Immature natural killer cell (primary cell): ENCODE measurements at regions not wholly inside any gene's neighbourhood (a gene's known extent, or its start where the extent isn't known, plus 50 kb on each side); places are given as distances from the start of the nearest gene placed in this dataset.
"Not testable (repeated sequence)": the region's sequence is repeated elsewhere in the genome, so short reads cannot be mapped to it uniquely, and the experiment has no call there.

Source experiments
- DNase-seq, 3 donors: peaks; one replicate each; pipeline ENCODE4 v3.0.0; 2022; ENCODE audit warnings: mixed read lengths in 1 of 3
- H3K27ac Mint-ChIP-seq, 6 donors: one replicate each; pipeline ENCODE4 v1.8.0; 2020; ENCODE audit warnings: mixed read lengths in 6 of 6, mild to moderate bottlenecking in 5 of 6, inconsistent platforms in 4 of 6, moderate library complexity in 3 of 6
- H3K27me3 Mint-ChIP-seq, 3 donors: one replicate each; pipeline ENCODE4 v1.8.0; 2020 to 2021; ENCODE audit warnings: low read depth in 3 of 3, mild to moderate bottlenecking in 3 of 3, mixed read lengths in 3 of 3, moderate library complexity in 3 of 3, inconsistent platforms in 1 of 3
- H3K36me3 Mint-ChIP-seq, 3 donors: one replicate each; pipeline ENCODE4 v1.8.0; 2020; ENCODE audit warnings: mixed read lengths in 3 of 3, inconsistent platforms in 2 of 3, mild to moderate bottlenecking in 2 of 3
- H3K4me1 Mint-ChIP-seq, 2 donors: one replicate each; pipeline ENCODE4 v1.8.0; 2020; ENCODE audit warnings: inconsistent platforms in 2 of 2, mild to moderate bottlenecking in 2 of 2, mixed read lengths in 2 of 2, moderate library complexity in 1 of 2
- H3K4me3 Mint-ChIP-seq, 5 donors: one replicate each; pipeline ENCODE4 v1.8.0; 2020; ENCODE audit warnings: mild to moderate bottlenecking in 5 of 5, mixed read lengths in 5 of 5, inconsistent platforms in 3 of 5, moderate library complexity in 3 of 5
- H3K9me3 Mint-ChIP-seq, 6 donors: one replicate each; pipeline ENCODE4 v1.8.0; 2020; ENCODE audit warnings: mild to moderate bottlenecking in 6 of 6, mixed read lengths in 6 of 6, inconsistent platforms in 4 of 6, moderate library complexity in 3 of 6

DNA sequence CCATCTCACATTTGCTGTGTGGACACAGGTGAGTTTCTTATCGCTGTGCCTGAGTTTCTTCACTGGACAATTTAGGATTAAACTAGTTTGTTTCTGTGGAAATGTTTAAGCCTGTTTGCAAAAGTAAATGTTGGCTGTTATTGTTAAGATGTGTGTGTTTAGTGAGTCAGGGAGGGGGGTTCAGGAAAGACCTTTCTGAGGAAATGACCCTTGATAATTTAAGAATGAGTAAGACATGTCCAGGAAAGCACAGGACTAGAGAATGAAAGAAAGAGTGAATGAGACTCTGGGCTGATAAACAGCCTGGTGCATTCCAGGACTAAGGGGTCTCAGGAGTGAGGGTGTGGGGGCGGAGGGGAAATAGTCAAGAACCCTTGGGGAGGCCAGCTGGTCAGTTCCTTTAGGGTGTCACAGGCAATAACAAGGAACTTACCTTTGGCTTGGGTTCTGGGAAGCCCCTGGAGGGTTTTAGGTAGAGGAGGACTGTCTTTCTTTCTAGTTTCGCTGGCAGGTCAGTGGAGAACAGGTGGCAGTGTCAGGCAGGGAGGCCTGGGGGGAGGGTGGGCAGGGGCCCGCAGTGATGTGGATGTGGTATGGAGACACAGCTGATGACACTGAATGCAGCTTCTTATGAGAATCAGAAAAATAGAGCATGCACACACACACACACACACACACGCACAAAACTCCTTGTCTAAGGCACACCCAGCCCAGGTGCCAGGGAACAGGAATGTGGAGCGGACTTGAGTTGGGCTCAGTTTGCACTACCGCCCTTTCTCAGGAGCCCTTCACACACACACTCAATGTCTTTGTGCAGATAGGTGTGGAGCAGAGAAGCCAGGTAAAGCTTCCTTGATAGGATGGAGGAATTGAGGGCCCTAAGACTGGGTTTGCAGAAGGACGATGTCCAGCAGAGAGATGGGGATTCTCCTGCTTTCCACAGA, 1005.5 kb downstream of the VRK1 start:
- Mint-ChIP-seq H3K9me3 (peaks cover 0 to 1% (median 0%) of the 10 kb centered on the region in 6 donors), H3K4me3 (no peak overlapping the region), H3K27me3 (peaks cover 2 to 6% (median 3%) of the 10 kb centered on the region in 3 donors), H3K4me1 (no peaks in the 10 kb centered on the region), H3K27ac (no peak overlapping the region), H3K36me3 (peaks cover 0 to 4% (median 0%) of the 10 kb centered on the region in 3 donors)
- no peak for DNase-seq

DNA sequence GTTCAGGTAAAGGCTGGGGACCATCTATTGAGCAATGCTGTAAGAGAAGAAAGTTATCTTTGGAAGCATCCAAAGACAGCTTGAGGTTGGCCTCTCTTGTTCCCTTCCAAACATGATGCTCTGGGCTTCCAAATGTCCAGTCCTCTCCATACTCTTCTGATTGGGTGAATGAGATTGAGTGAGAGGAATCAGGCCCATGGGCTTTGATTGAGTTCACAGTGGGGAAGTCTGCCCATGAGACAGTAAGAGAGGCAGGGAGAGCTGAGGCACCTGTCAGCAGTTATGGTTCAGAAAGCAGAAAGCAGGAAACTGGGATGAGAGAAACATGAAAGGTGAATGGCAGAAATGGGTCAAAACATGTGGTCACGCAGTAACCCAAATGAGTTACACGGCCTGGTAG, 1006.9 kb downstream of the VRK1 start:
- Mint-ChIP-seq H3K36me3 (peaks cover 0 to 4% (median 0%) of the 10 kb centered on the region in 3 donors), H3K4me1 (no peaks in the 10 kb centered on the region), H3K27me3 (peaks cover 0 to 6% (median 2%) of the 10 kb centered on the region in 3 donors), H3K4me3 (no peak overlapping the region), H3K27ac (no peak overlapping the region), H3K9me3 (peaks cover 0 to 1% (median 0%) of the 10 kb centered on the region in 6 donors)
- no peak for DNase-seq

DNA sequence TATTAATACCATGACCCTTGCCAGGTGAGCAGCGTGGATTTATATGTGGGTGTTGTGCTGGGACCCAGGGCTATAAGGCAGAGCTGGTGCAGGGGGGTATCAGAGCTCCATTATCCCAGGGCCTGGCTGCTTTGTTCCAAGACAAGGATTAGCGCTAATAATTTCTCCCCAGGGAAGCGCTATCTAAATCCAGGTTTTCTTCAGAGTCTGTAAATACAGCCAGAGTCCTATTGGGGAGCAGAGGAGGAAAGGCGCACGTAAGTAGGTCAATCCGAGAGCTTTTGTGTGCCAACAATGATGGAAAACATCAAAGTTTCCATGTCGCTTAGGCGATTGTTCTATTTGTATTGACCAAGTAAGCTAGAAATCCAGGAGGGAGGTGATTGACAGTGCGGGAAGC, 1009.7 kb downstream of the VRK1 start:
- peaks cover 0 to 9% (median 0%) of the 10 kb centered on the region in 3 donors for H3K36me3 Mint-ChIP-seq
- H3K27ac Mint-ChIP-seq: no peak overlapping the region
- peaks cover 0 to 1% (median 0%) of the 10 kb centered on the region in 6 donors for H3K9me3 Mint-ChIP-seq
- DNase-seq: no peak
- H3K4me1 Mint-ChIP-seq: no peaks in the 10 kb centered on the region
- H3K27me3 Mint-ChIP-seq: peaks cover 2 to 5% (median 3%) of the 10 kb centered on the region in 3 donors
- no peak overlapping the region for H3K4me3 Mint-ChIP-seq

DNA sequence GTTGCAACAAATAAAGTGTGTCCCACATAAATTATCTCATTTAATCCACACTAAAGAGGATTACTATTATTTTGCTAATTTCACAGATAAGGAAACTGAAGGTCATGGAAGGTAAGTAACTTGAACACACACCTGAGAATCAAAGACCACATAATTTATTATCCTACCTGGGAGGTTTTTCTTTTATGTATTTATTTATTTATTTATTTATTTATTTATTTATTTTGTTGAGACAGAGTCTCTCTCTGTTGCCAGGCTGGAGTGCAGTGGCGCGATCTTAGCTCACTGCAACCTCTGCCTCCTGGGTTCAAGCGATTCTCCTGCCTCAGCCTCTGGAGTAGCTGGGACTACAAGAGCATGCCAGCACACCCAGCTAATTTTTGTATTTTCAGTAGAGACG, 1011.4 kb downstream of the VRK1 start:
- not testable (repeated sequence) for H3K27me3 Mint-ChIP-seq, H3K4me1 Mint-ChIP-seq, H3K27ac Mint-ChIP-seq, H3K36me3 Mint-ChIP-seq, H3K9me3 Mint-ChIP-seq, H3K4me3 Mint-ChIP-seq, DNase-seq

DNA sequence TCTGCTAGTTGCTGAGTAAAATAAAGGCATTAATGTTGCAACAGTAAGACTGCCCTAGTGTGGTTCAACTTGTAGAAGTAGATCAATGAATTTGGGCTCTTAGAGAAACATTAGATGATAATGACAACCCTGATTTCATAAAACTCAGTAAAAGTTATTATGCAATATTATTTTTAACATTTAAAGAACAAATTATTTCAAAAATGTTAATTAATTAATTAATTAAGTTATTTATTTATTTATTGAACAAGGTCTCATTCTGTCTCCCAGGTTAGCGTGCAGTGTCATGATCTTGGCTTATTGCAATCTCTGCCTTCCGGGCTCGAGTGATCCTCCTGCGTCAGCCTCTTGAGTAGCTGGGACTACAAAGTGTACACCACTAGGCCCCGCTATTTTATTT, 1016.4 kb downstream of the VRK1 start:
- no peak for DNase-seq
- H3K4me3 Mint-ChIP-seq: no peak overlapping the region
- H3K9me3 Mint-ChIP-seq: no peaks in the 10 kb centered on the region
- H3K27ac Mint-ChIP-seq: no peak overlapping the region
- peaks cover 0 to 13% (median 9%) of the 10 kb centered on the region in 3 donors for H3K36me3 Mint-ChIP-seq
- no peaks in the 10 kb centered on the region for H3K4me1 Mint-ChIP-seq
- peaks cover 0 to 5% (median 2%) of the 10 kb centered on the region in 3 donors for H3K27me3 Mint-ChIP-seq

DNA sequence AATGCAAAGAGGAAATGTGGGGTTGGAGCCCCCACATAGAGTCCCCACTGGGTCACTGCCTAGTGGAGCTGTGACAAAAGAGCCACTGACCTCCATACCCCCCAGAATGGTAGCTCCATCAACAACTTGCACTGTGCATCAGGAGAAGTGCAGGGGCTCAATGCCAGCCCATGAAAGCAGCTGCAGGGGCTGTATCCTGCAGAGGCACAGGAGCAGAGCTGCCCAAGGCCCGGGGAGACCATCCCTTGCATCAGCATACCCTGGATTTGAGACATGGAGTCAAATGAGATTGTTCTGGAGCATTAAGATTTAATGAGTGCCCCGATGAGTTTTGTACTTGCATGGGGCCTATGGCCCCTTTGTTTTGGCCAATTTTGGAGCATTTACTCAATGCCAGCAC, 1023.6 kb downstream of the VRK1 start:
- peaks cover 0 to 13% (median 6%) of the 10 kb centered on the region in 6 donors for H3K9me3 Mint-ChIP-seq
- H3K27ac Mint-ChIP-seq: peak overlapping the region in 1 of 6 donors; percentile 12
- H3K4me1 Mint-ChIP-seq: peaks cover 17 to 20% of the 10 kb centered on the region in 2 donors
- H3K27me3 Mint-ChIP-seq: peaks cover 2 to 5% (median 3%) of the 10 kb centered on the region in 3 donors
- no peak for DNase-seq
- H3K36me3 Mint-ChIP-seq: peaks cover 5 to 14% (median 12%) of the 10 kb centered on the region in 3 donors
- no peak overlapping the region for H3K4me3 Mint-ChIP-seq

DNA sequence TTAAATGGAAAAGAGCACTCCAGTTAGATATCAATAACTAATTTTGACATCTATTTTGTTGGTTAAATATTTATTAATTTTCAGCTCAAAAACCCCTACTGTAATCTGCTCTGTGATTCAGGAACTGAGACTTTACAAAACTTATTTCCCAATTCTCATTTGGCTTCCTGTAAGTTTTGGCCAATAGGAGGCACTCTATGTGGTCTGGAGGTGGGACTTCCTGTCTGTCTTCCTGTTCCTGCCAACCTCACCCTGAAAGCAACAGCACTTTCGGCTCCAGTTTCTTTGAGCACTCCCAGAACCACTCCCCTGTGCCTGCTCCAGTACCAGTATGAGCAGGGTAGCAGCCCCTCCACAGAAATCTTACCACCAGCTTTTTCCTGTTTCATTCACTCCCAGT, 1027.0 kb downstream of the VRK1 start:
- H3K27me3 Mint-ChIP-seq: peaks cover 2 to 5% (median 3%) of the 10 kb centered on the region in 3 donors
- DNase-seq: no peak
- peaks cover 0 to 13% (median 6%) of the 10 kb centered on the region in 6 donors for H3K9me3 Mint-ChIP-seq
- H3K4me3 Mint-ChIP-seq: no peak overlapping the region
- no peak overlapping the region for H3K27ac Mint-ChIP-seq
- H3K36me3 Mint-ChIP-seq: peaks cover 5 to 10% (median 10%) of the 10 kb centered on the region in 3 donors
- H3K4me1 Mint-ChIP-seq: peaks cover 17 to 20% of the 10 kb centered on the region in 2 donors

DNA sequence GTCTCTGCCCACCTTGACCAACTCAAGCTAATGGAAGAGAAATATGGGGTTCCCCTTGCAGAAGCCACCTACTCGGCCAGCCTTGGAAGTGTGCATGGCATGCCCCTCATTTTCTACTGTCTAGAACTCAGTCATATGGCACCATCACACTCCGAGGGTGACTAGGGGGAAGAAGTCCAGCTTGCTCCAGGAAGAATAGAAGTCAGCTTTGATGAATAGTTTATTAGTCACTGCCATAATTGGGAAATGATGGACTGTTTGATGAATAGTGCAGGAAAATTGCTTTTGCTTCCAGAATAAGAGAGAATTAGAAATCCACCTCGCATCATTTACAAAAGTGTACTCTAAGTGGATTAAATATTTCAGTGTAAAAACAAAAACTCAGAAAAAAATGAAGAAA, 1030.6 kb downstream of the VRK1 start:
- Mint-ChIP-seq H3K27ac (no peak overlapping the region), H3K27me3 (peaks cover 3 to 6% (median 4%) of the 10 kb centered on the region in 3 donors), H3K4me1 (peaks cover 11 to 13% of the 10 kb centered on the region in 2 donors), H3K9me3 (peaks cover 0 to 13% (median 4%) of the 10 kb centered on the region in 6 donors), H3K36me3 (peaks cover 3 to 5% (median 5%) of the 10 kb centered on the region in 3 donors), H3K4me3 (no peak overlapping the region)
- DNase-seq: no peak

DNA sequence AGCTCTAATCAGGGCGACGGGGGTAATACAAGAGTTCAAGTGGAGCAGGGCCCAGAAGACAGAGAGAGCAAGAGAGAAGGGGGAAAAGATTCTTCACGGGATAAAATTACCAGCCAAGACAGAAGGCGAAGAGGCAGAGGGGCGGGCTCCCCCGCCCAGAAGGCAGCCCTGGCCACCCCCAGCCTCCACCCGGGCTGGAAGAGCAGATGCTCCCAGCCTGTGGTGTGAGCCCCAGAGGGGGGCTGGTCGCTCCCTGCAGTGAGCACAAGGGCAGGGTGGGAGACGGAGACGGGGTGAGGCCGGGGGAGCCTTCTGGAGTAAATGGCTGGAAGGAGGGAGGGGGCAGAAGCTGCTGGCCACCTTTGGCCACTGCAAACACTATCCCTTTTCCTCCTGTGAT, 1035.6 kb downstream of the VRK1 start:
- Mint-ChIP-seq H3K36me3 (peaks cover 0 to 7% (median 0%) of the 10 kb centered on the region in 3 donors), H3K27me3 (peaks cover 0 to 2% (median 2%) of the 10 kb centered on the region in 3 donors), H3K27ac (no peak overlapping the region), H3K4me1 (no peaks in the 10 kb centered on the region), H3K9me3 (no peaks in the 10 kb centered on the region), H3K4me3 (no peak overlapping the region)
- DNase-seq: no peak

DNA sequence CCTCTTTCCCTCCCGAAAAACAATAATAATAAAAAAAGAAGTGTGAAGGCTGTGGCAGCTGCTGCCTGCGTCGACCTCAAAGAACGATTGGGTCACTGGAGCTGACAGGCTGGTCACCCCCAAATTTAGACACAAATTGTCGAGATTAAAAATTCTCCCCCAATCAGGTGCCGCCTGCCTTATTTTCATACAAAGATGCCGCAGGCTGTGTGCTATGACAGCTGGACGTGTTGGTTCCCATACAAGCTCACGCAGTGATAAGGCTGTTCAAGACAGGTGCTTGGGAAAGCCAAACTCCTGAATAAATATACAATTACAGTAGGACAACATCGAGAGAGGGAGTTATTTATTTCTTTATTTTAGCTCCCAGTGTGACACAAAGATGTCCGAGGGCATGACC, 1041.8 kb downstream of the VRK1 start:
- no peak for DNase-seq
- H3K4me3 Mint-ChIP-seq: no peak overlapping the region
- no peaks in the 10 kb centered on the region for H3K9me3 Mint-ChIP-seq
- no peak overlapping the region for H3K27ac Mint-ChIP-seq
- H3K36me3 Mint-ChIP-seq: peaks cover 0 to 4% (median 0%) of the 10 kb centered on the region in 3 donors
- H3K27me3 Mint-ChIP-seq: peaks cover 0 to 10% (median 0%) of the 10 kb centered on the region in 3 donors
- peaks cover 0 to 2% of the 10 kb centered on the region in 2 donors for H3K4me1 Mint-ChIP-seq

DNA sequence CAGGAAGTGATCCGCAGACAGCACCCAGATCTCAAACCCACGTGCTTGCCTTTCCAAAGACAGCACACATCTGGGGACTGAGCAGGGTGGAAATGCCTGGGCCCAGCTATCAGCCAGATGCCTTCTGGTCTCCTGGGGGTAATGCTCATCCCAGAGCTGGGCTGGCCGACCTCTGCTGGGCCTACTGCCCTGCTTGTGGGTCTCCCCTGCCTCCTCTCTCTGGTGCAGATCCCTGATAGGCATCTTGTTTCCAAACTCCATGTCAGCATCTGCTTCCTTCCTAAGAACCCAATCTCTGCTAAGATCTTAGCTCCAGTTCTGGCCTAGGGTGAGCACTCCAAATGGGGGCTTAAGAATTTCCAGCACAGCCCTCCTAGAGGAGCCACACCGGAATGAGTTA, 1043.0 kb downstream of the VRK1 start:
- no peaks in the 10 kb centered on the region for H3K9me3 Mint-ChIP-seq
- DNase-seq: no peak
- H3K27ac Mint-ChIP-seq: no peak overlapping the region
- peaks cover 0 to 10% (median 0%) of the 10 kb centered on the region in 3 donors for H3K27me3 Mint-ChIP-seq
- peaks cover 0 to 4% (median 0%) of the 10 kb centered on the region in 3 donors for H3K36me3 Mint-ChIP-seq
- peaks cover 0 to 2% of the 10 kb centered on the region in 2 donors for H3K4me1 Mint-ChIP-seq
- no peak overlapping the region for H3K4me3 Mint-ChIP-seq

DNA sequence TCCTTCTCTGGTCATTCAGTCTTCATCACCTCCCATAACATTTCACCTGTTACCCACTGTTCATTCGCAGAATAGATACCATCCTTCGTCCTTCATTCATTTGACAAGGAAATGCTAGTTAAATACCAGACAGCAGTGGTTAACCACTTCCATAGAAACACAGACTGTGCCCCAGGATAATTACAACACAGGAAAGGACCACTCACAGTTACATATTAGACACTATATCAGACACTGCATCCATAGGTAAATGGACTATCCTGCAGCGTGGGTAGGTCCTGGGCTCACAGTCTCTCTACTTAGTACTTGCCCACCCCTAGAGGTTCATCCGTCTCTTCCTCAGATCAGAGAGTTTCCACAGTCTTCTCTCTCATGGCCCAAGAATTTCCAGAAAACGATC, 1044.6 kb downstream of the VRK1 start:
- H3K36me3 Mint-ChIP-seq: peaks cover 0 to 4% (median 0%) of the 10 kb centered on the region in 3 donors
- no peaks in the 10 kb centered on the region for H3K9me3 Mint-ChIP-seq
- no peak for DNase-seq
- H3K27me3 Mint-ChIP-seq: peaks cover 0 to 10% (median 0%) of the 10 kb centered on the region in 3 donors
- H3K27ac Mint-ChIP-seq: no peak overlapping the region
- peaks cover 0 to 2% of the 10 kb centered on the region in 2 donors for H3K4me1 Mint-ChIP-seq
- no peak overlapping the region for H3K4me3 Mint-ChIP-seq

DNA sequence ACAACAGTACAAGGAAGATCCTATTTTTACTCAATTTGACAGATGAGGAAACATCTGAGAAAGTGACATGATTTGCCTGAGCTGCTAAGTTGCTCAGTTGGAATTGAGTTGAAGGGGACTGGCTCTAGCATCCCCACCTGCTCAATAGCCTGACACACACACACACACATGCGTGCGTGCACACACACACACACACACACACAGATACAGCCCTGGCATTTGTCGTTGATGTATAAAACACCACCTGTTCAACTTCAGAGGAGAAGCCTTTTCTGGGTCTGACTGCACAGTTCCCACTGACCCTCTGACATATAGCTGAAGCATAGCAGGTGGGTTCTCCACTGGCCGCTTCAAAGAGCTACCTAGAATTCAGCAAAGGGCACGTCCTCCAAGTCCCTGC, 1045.9 kb downstream of the VRK1 start:
- Mint-ChIP-seq H3K36me3 (no peaks in the 10 kb centered on the region), H3K4me3 (no peak overlapping the region), H3K27ac (no peak overlapping the region), H3K4me1 (peaks cover 0 to 2% of the 10 kb centered on the region in 2 donors), H3K9me3 (no peaks in the 10 kb centered on the region), H3K27me3 (peaks cover 0 to 10% (median 0%) of the 10 kb centered on the region in 3 donors)
- DNase-seq: no peak

DNA sequence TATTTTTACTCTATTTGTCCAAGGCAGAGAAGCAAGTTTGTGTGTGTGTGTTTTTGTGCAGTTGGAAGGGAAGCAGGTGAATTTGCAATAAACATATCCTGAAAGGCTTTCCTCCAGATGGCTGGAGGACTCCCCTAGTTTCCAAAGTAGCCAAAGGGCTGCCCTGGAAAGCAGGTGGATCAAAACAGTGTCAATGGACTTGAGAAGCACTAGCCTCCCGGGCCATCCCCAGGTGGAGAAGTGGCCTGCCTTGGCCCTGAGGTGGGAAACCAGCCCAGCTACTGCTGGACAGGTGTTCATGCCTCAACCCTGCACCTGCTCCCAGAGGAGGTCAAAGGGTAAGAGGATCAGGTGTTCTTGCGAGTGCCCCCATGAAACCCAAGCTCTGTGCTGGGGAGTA, 1046.9 kb downstream of the VRK1 start:
- Mint-ChIP-seq H3K9me3 (no peaks in the 10 kb centered on the region), H3K27me3 (peaks cover 0 to 10% (median under 1%) of the 10 kb centered on the region in 3 donors), H3K36me3 (no peaks in the 10 kb centered on the region), H3K4me3 (no peak overlapping the region), H3K4me1 (peaks cover 0 to 2% of the 10 kb centered on the region in 2 donors), H3K27ac (no peak overlapping the region)
- no peak for DNase-seq
